RWPE2 (cell line): ENCODE measurements at regions not wholly inside any gene's neighbourhood (a gene's known extent, or its start where the extent isn't known, plus 50 kb on each side); places are given as distances from the start of the nearest gene placed in this dataset.
"Not testable (repeated sequence)": the region's sequence is repeated elsewhere in the genome, so short reads cannot be mapped to it uniquely, and the experiment has no call there.

ENCODE experiments used
- ATAC-seq: fragments of 200-7000 bp; cut with Tn5 transposase; 3 replicates; pipeline ENCODE4 v1.9.1; 2021; ENCODE audit warnings: low read depth
- DNase-seq: peaks from one replicate; pipeline ENCODE4 v3.0.0-alpha.2; 2020; ENCODE audit warnings: low spot score
- H3K27ac ChIP-seq: fragments of 450-650 bp; 2 replicates; pipeline ENCODE4 v1.5.1; 2017; ENCODE audit warnings: mild to moderate bottlenecking; ENCODE audit not compliant: poor library complexity, severe bottlenecking
- H3K27me3 ChIP-seq: fragments of 250-450 bp; sonication (Bioruptor Pico); 2 replicates; pipeline ENCODE4 v1.5.1; 2021; ENCODE audit warnings: mild to moderate bottlenecking, moderate library complexity; ENCODE audit not compliant: insufficient read depth, poor library complexity, severe bottlenecking
- H3K36me3 ChIP-seq: fragments of 250-450 bp; sonication (Bioruptor Pico); 2 replicates; pipeline ENCODE4 v1.5.1; 2020; ENCODE audit warnings: low read depth, mild to moderate bottlenecking, moderate library complexity
- H3K4me1 ChIP-seq: fragments of 250-450 bp; sonication (Bioruptor Pico); 2 replicates; pipeline ENCODE4 v1.5.1; 2021; ENCODE audit warnings: mild to moderate bottlenecking, moderate library complexity; ENCODE audit not compliant: insufficient read depth, poor library complexity, severe bottlenecking
- H3K4me3 ChIP-seq: fragments of 250-450 bp; sonication (Bioruptor Pico); 2 replicates; pipeline ENCODE4 v1.5.1; 2021; ENCODE audit warnings: mild to moderate bottlenecking, moderate library complexity; ENCODE audit not compliant: severe bottlenecking
- H3K9me3 ChIP-seq: fragments of 250-450 bp; sonication (Bioruptor Pico); 2 replicates; pipeline ENCODE4 v1.5.1; 2021; ENCODE audit warnings: mild to moderate bottlenecking, moderate library complexity; ENCODE audit not compliant: severe bottlenecking

GRCh38 chr22:11561744-11562143 lies 3966.2 kb upstream of the OR11H1 start:
- H3K27ac ChIP-seq, H3K27me3 ChIP-seq, DNase-seq, H3K9me3 ChIP-seq, H3K4me3 ChIP-seq, H3K36me3 ChIP-seq, H3K4me1 ChIP-seq, ATAC-seq: not testable (repeated sequence)

- H3K27ac ChIP-seq, H3K36me3 ChIP-seq, DNase-seq, H3K27me3 ChIP-seq, ATAC-seq, H3K9me3 ChIP-seq, H3K4me3 ChIP-seq, H3K4me1 ChIP-seq: not testable (repeated sequence)
Measured at GRCh38 chr22:11568837-11569563, 3959.0 kb upstream of the OR11H1 start.

GRCh38 chr22:11569564-11569940 lies 3958.4 kb upstream of the OR11H1 start:
- H3K27ac ChIP-seq, H3K4me3 ChIP-seq, H3K4me1 ChIP-seq, H3K9me3 ChIP-seq, H3K36me3 ChIP-seq, ATAC-seq, H3K27me3 ChIP-seq: not testable (repeated sequence)
- DNase-seq: peak; percentile 76

- ATAC-seq, H3K36me3 ChIP-seq, H3K27ac ChIP-seq, H3K4me1 ChIP-seq, DNase-seq, H3K27me3 ChIP-seq, H3K4me3 ChIP-seq: not testable (repeated sequence)
- peaks cover 10% of the 10 kb centered on the region for H3K9me3 ChIP-seq
Measured at GRCh38 chr22:11573154-11573553, 3954.8 kb upstream of the OR11H1 start.

GRCh38 chr22:11574231-11574630 lies 3953.8 kb upstream of the OR11H1 start:
- H3K4me1 ChIP-seq, H3K4me3 ChIP-seq, H3K27ac ChIP-seq, H3K27me3 ChIP-seq, H3K36me3 ChIP-seq, H3K9me3 ChIP-seq, ATAC-seq: not testable (repeated sequence)
- peak; percentile 76 for DNase-seq

GRCh38 chr22:11574659-11575058 lies 3953.3 kb upstream of the OR11H1 start:
- not testable (repeated sequence) for H3K27me3 ChIP-seq, H3K36me3 ChIP-seq, DNase-seq, H3K9me3 ChIP-seq, ATAC-seq, H3K4me3 ChIP-seq, H3K4me1 ChIP-seq, H3K27ac ChIP-seq

GRCh38 chr22:11576740-11577139 lies 3951.3 kb upstream of the OR11H1 start:
- not testable (repeated sequence) for H3K36me3 ChIP-seq, ATAC-seq, H3K9me3 ChIP-seq, H3K27ac ChIP-seq, H3K4me1 ChIP-seq, H3K4me3 ChIP-seq, H3K27me3 ChIP-seq, DNase-seq

GRCh38 chr22:11578115-11578514 lies 3949.9 kb upstream of the OR11H1 start:
- DNase-seq, H3K4me1 ChIP-seq, H3K36me3 ChIP-seq, H3K4me3 ChIP-seq, ATAC-seq, H3K27ac ChIP-seq, H3K27me3 ChIP-seq: not testable (repeated sequence)
- H3K9me3 ChIP-seq: peaks cover 11% of the 10 kb centered on the region

- H3K4me3 ChIP-seq, ATAC-seq, H3K27ac ChIP-seq, DNase-seq, H3K4me1 ChIP-seq, H3K27me3 ChIP-seq, H3K36me3 ChIP-seq: not testable (repeated sequence)
- H3K9me3 ChIP-seq: peaks cover 11% of the 10 kb centered on the region
Measured at GRCh38 chr22:11578551-11578950, 3949.4 kb upstream of the OR11H1 start.

- not testable (repeated sequence) for ATAC-seq, H3K27me3 ChIP-seq, H3K27ac ChIP-seq, H3K4me3 ChIP-seq, H3K4me1 ChIP-seq, H3K9me3 ChIP-seq, H3K36me3 ChIP-seq, DNase-seq
Measured at GRCh38 chr22:11582048-11582447, 3945.9 kb upstream of the OR11H1 start.

GRCh38 chr22:11584231-11584630 lies 3943.8 kb upstream of the OR11H1 start:
- not testable (repeated sequence) for H3K9me3 ChIP-seq, H3K36me3 ChIP-seq, ATAC-seq

GRCh38 chr22:11594552-11594951 lies 3933.4 kb upstream of the OR11H1 start:
- not testable (repeated sequence) for H3K27me3 ChIP-seq, H3K4me1 ChIP-seq, H3K4me3 ChIP-seq, ATAC-seq, H3K36me3 ChIP-seq, DNase-seq, H3K27ac ChIP-seq
- H3K9me3 ChIP-seq: peaks cover 16% of the 10 kb centered on the region

More at GRCh38 chr22:11584231-11584630, 3943.8 kb upstream of the OR11H1 start:
- not testable (repeated sequence) for H3K4me3 ChIP-seq, H3K4me1 ChIP-seq, H3K27me3 ChIP-seq, H3K27ac ChIP-seq, DNase-seq
